ENCODE measurements at regions not wholly inside any gene's neighbourhood (a gene's known extent, or its start where the extent isn't known, plus 50 kb on each side); places are given as distances from the start of the nearest gene placed in this dataset.
A peak's percentile ranks its signal among the peaks of the same experiment; 100 is the strongest.

- no peak for TF ChIP-seq POLR2A (IDR thresholded peaks at IDR 0.05; ENCODE audit: low read depth, low read length)
- FAIRE-seq (no peak), DNase-seq (ENCODE audit: insufficient read length, low spot score) (no peak)
Observed at GRCh38 chr7:124590814-124591213, 174.8 kb downstream of the GPR37 start.

- FAIRE-seq: no peak
- no peak for DNase-seq (ENCODE audit: insufficient read length, low spot score)
- TF ChIP-seq POLR2A (IDR thresholded peaks at IDR 0.05; ENCODE audit: low read depth, low read length): no peak
Observed at GRCh38 chr7:124577256-124577655, 188.3 kb downstream of the GPR37 start.

GRCh38 chr7:124575176-124575575, 190.4 kb downstream of the GPR37 start:
- FAIRE-seq: no peak
- TF ChIP-seq POLR2A (IDR thresholded peaks at IDR 0.05; ENCODE audit: low read depth, low read length): no peak
- no peak for DNase-seq (ENCODE audit: insufficient read length, low spot score)

GRCh38 chr7:124570558-124570957, 195.0 kb downstream of the GPR37 start:
- DNase-seq (ENCODE audit: insufficient read length, low spot score) (no peak), FAIRE-seq (no peak)
- TF ChIP-seq POLR2A (IDR thresholded peaks at IDR 0.05; ENCODE audit: low read depth, low read length): no peak

- FAIRE-seq (peak; percentile 95), DNase-seq (ENCODE audit: insufficient read length, low spot score) (peak; percentile 15)
- TF ChIP-seq POLR2A (IDR thresholded peaks at IDR 0.05; ENCODE audit: low read depth, low read length): no peak
Observed at GRCh38 chr7:124566583-124566982, 199.0 kb downstream of the GPR37 start.

GRCh38 chr7:124557587-124557986, 208.0 kb downstream of the GPR37 start:
- TF ChIP-seq POLR2A (IDR thresholded peaks at IDR 0.05; ENCODE audit: low read depth, low read length): no peak
- DNase-seq (ENCODE audit: insufficient read length, low spot score): no peak
- no peak for FAIRE-seq

GRCh38 chr7:124557101-124557500, 208.5 kb downstream of the GPR37 start:
- FAIRE-seq: peak; percentile 38
- DNase-seq (ENCODE audit: insufficient read length, low spot score): no peak
- TF ChIP-seq POLR2A (IDR thresholded peaks at IDR 0.05; ENCODE audit: low read depth, low read length): no peak

GRCh38 chr7:124553502-124553901, 212.1 kb downstream of the GPR37 start:
- no peak for TF ChIP-seq POLR2A (IDR thresholded peaks at IDR 0.05; ENCODE audit: low read depth, low read length)
- DNase-seq (ENCODE audit: insufficient read length, low spot score) (no peak), FAIRE-seq (no peak)

GRCh38 chr7:124552217-124552616, 213.4 kb downstream of the GPR37 start:
- DNase-seq (ENCODE audit: insufficient read length, low spot score) (no peak), FAIRE-seq (peak; percentile 95)
- TF ChIP-seq POLR2A (IDR thresholded peaks at IDR 0.05; ENCODE audit: low read depth, low read length): no peak

- TF ChIP-seq POLR2A (IDR thresholded peaks at IDR 0.05; ENCODE audit: low read depth, low read length): no peak
- DNase-seq (ENCODE audit: insufficient read length, low spot score) (no peak), FAIRE-seq (peak; percentile 79)
Observed at GRCh38 chr7:124550036-124550435, 215.6 kb downstream of the GPR37 start.

- no peak for FAIRE-seq
- DNase-seq (ENCODE audit: insufficient read length, low spot score): no peak
- no peak for TF ChIP-seq POLR2A (IDR thresholded peaks at IDR 0.05; ENCODE audit: low read depth, low read length)
Observed at GRCh38 chr7:124542476-124542875, 223.1 kb downstream of the GPR37 start.

- DNase-seq (ENCODE audit: insufficient read length, low spot score): no peak
- peak; percentile 45 for FAIRE-seq
- no peak for TF ChIP-seq POLR2A (IDR thresholded peaks at IDR 0.05; ENCODE audit: low read depth, low read length)
Observed at GRCh38 chr7:124536156-124536762, 229.3 kb downstream of the GPR37 start.

GRCh38 chr7:124532166-124532565, 233.4 kb downstream of the GPR37 start:
- DNase-seq (ENCODE audit: insufficient read length, low spot score) (no peak), FAIRE-seq (no peak)
- no peak for TF ChIP-seq POLR2A (IDR thresholded peaks at IDR 0.05; ENCODE audit: low read depth, low read length)

GRCh38 chr7:124516911-124517310, 248.7 kb downstream of the GPR37 start:
- FAIRE-seq: no peak
- no peak for DNase-seq (ENCODE audit: insufficient read length, low spot score)
- TF ChIP-seq POLR2A (IDR thresholded peaks at IDR 0.05; ENCODE audit: low read depth, low read length): no peak

- no peak for FAIRE-seq
- DNase-seq (ENCODE audit: insufficient read length, low spot score): no peak
- TF ChIP-seq POLR2A (IDR thresholded peaks at IDR 0.05; ENCODE audit: low read depth, low read length): no peak
Observed at GRCh38 chr7:124515106-124515830, 250.3 kb downstream of the GPR37 start.

All from H54 (cell line).